ENCODE measurements at regions not wholly inside any gene's neighbourhood (a gene's known extent, or its start where the extent isn't known, plus 50 kb on each side); places are given as distances from the start of the nearest gene placed in this dataset.

- TF ChIP-seq RAD21 (CRISPR knock-in tag; conservative IDR thresholded peaks at IDR 0.05 in 1 of 2, IDR thresholded peaks at IDR 0.05 in 1 of 2) = peak in 1 of 2 experiments; percentile 29; a peak in 1 of 4 replicates
- TF ChIP-seq ZNF76 (CRISPR knock-in tag; IDR thresholded peaks at IDR 0.05; ENCODE audit: borderline replicate concordance) = peak; percentile 68; the same call in 1 of the 2 replicates
- TF ChIP-seq ETV1 (tag; conservative IDR thresholded peaks at IDR 0.05; ENCODE audit: low read depth) = peak; percentile 69; the same call in 1 of the 2 replicates
- TF ChIP-seq, protein P1, sequence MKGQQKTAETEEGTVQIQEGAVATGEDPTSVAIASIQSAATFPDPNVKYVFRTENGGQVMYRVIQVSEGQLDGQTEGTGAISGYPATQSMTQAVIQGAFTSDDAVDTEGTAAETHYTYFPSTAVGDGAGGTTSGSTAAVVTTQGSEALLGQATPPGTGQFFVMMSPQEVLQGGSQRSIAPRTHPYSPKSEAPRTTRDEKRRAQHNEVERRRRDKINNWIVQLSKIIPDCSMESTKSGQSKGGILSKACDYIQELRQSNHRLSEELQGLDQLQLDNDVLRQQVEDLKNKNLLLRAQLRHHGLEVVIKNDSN (CRISPR knock-in tag; IDR thresholded peaks at IDR 0.05) = peak; percentile 88
- TF ChIP-seq ETV5 (CRISPR knock-in tag; IDR thresholded peaks at IDR 0.05; ENCODE audit: low read depth) = peak; percentile 50; the same call in 1 of the 2 replicates
- TF ChIP-seq MXD1 (CRISPR knock-in tag; IDR thresholded peaks at IDR 0.05; ENCODE audit: borderline replicate concordance, poor library complexity, severe bottlenecking) = no peak
- TF ChIP-seq HLTF (IDR thresholded peaks at IDR 0.05) = no peak
- no peak for TF ChIP-seq TRIM28 (IDR thresholded peaks at IDR 0.05)
- 0 out of 4 replicates have a peak, but pooled peaks have one; percentile 3 to 17 for TF ChIP-seq NRF1 (conservative IDR thresholded peaks at IDR 0.05 in 1 of 2, IDR thresholded peaks at IDR 0.05 in 1 of 2)
- no peak for TF ChIP-seq ZNF184 (CRISPR knock-in tag; IDR thresholded peaks at IDR 0.05)
- no peak for TF ChIP-seq KAT7 (CRISPR knock-in tag; IDR thresholded peaks at IDR 0.05; ENCODE audit: borderline replicate concordance)
- TF ChIP-seq L3MBTL2 (IDR thresholded peaks at IDR 0.05) = peak; percentile 86
- TF ChIP-seq E2F8 (IDR thresholded peaks at IDR 0.05; ENCODE audit: low read depth, partially characterized antibody) = no peak
These were observed 118.9 kb upstream of the SFSWAP start (continued) for GRCh38 chr12:131591714-131592709.
